NCI-H2171 treated with DMSO at 0.1 percent for 48 hours (cell line): ENCODE measurements at regions not wholly inside any gene's neighbourhood (a gene's known extent, or its start where the extent isn't known, plus 50 kb on each side); places are given as distances from the start of the nearest gene placed in this dataset.
"Not testable (repeated sequence)": the region's sequence is repeated elsewhere in the genome, so short reads cannot be mapped to it uniquely, and the experiment has no call there.

ENCODE experiments used
- DNase-seq: peaks from one replicate; lab custom pipeline; 2025; lab: John Stamatoyannopoulos, UW

- peak; percentile 45 for DNase-seq
Measured at GRCh38 chr5:51559921-51560658, 176.8 kb downstream of the ISL1 start.

GRCh38 chr5:51566953-51567352 is 183.7 kb downstream of the ISL1 start:
- no peak for DNase-seq

- no peak for DNase-seq
Measured at GRCh38 chr5:51567636-51568035, 184.4 kb downstream of the ISL1 start.

- no peak for DNase-seq
Measured at GRCh38 chr5:51573835-51574234, 190.6 kb downstream of the ISL1 start.

GRCh38 chr5:51582871-51583394 is 199.7 kb downstream of the ISL1 start:
- peak; percentile 9 for DNase-seq

GRCh38 chr5:51598026-51598425 is 214.8 kb downstream of the ISL1 start:
- no peak for DNase-seq

- DNase-seq = no peak
Measured at GRCh38 chr5:51599587-51599986, 216.3 kb downstream of the ISL1 start.

GRCh38 chr5:51604324-51604723 is 221.1 kb downstream of the ISL1 start:
- DNase-seq = no peak

- DNase-seq = no peak
Measured at GRCh38 chr5:51606921-51607320, 223.7 kb downstream of the ISL1 start.

- DNase-seq = peak; percentile 63
Measured at GRCh38 chr5:51618234-51618633, 235.0 kb downstream of the ISL1 start.

GRCh38 chr5:51621156-51621555 is 237.9 kb downstream of the ISL1 start:
- no peak for DNase-seq

GRCh38 chr5:51622161-51622790 is 239.0 kb downstream of the ISL1 start:
- no peak for DNase-seq

- no peak for DNase-seq
Measured at GRCh38 chr5:51625224-51625968, 242.1 kb downstream of the ISL1 start.

GRCh38 chr5:51632027-51632426 is 248.8 kb downstream of the ISL1 start:
- DNase-seq = no peak

GRCh38 chr5:51632793-51633192 is 249.5 kb downstream of the ISL1 start:
- DNase-seq = no peak

- not testable (repeated sequence) for DNase-seq
Measured at GRCh38 chr5:51636973-51637372, 253.7 kb downstream of the ISL1 start.

GRCh38 chr5:51644976-51645375 is 261.7 kb downstream of the ISL1 start:
- DNase-seq = no peak

- no peak for DNase-seq
Measured at GRCh38 chr5:51646482-51646881, 263.2 kb downstream of the ISL1 start.

- DNase-seq = no peak
Measured at GRCh38 chr5:51650824-51651223, 267.6 kb downstream of the ISL1 start.

- no peak for DNase-seq
Measured at GRCh38 chr5:51651476-51651875, 268.2 kb downstream of the ISL1 start.

- DNase-seq = no peak
Measured at GRCh38 chr5:51651889-51652288, 268.6 kb downstream of the ISL1 start.

GRCh38 chr5:51652980-51653379 is 269.7 kb downstream of the ISL1 start:
- DNase-seq = no peak
